ENCODE measurements at regions not wholly inside any gene's neighbourhood (a gene's known extent, or its start where the extent isn't known, plus 50 kb on each side); places are given as distances from the start of the nearest gene placed in this dataset.

GRCh38 chr13:99105160-99105559 is 95.5 kb upstream of the UBAC2 start:
- TF ChIP-seq EZH2 (IDR thresholded peaks at IDR 0.05; ENCODE audit: borderline replicate concordance): no peak
- TF ChIP-seq, protein P1, sequence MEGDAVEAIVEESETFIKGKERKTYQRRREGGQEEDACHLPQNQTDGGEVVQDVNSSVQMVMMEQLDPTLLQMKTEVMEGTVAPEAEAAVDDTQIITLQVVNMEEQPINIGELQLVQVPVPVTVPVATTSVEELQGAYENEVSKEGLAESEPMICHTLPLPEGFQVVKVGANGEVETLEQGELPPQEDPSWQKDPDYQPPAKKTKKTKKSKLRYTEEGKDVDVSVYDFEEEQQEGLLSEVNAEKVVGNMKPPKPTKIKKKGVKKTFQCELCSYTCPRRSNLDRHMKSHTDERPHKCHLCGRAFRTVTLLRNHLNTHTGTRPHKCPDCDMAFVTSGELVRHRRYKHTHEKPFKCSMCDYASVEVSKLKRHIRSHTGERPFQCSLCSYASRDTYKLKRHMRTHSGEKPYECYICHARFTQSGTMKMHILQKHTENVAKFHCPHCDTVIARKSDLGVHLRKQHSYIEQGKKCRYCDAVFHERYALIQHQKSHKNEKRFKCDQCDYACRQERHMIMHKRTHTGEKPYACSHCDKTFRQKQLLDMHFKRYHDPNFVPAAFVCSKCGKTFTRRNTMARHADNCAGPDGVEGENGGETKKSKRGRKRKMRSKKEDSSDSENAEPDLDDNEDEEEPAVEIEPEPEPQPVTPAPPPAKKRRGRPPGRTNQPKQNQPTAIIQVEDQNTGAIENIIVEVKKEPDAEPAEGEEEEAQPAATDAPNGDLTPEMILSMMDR (IDR thresholded peaks at IDR 0.05; ENCODE audit: poor library complexity): no peak

Measured in hepatocyte (in vitro differentiated cells).